HG02763 (cell line): ENCODE measurements at regions not wholly inside any gene's neighbourhood (a gene's known extent, or its start where the extent isn't known, plus 50 kb on each side); places are given as distances from the start of the nearest gene placed in this dataset.

Source experiments
- ATAC-seq: cut with Tn5 transposase; IDR thresholded peaks from one replicate; pipeline ENCODE4 v1.9.1; 2021; ENCODE audit warnings: mild to moderate bottlenecking, moderate library complexity; ENCODE audit not compliant: unreplicated experiment

GRCh38 chr2:120863146-120863545 is 127.5 kb downstream of the GLI2 start:
- no peak for ATAC-seq

- no peak for ATAC-seq
Measured at GRCh38 chr2:120863661-120864320, 128.1 kb downstream of the GLI2 start.

GRCh38 chr2:120864981-120865380 is 129.3 kb downstream of the GLI2 start:
- ATAC-seq = no peak

- ATAC-seq = no peak
Measured at GRCh38 chr2:120865656-120866055, 130.0 kb downstream of the GLI2 start.

GRCh38 chr2:120866071-120866470 is 130.4 kb downstream of the GLI2 start:
- no peak for ATAC-seq

GRCh38 chr2:120866483-120867140 is 130.9 kb downstream of the GLI2 start:
- ATAC-seq = no peak

GRCh38 chr2:120867290-120868241 is 131.9 kb downstream of the GLI2 start:
- no peak for ATAC-seq

GRCh38 chr2:120868366-120868765 is 132.7 kb downstream of the GLI2 start:
- no peak for ATAC-seq

GRCh38 chr2:120869036-120869729 is 133.5 kb downstream of the GLI2 start:
- ATAC-seq = no peak

GRCh38 chr2:120869730-120870466 is 134.2 kb downstream of the GLI2 start:
- ATAC-seq = no peak

GRCh38 chr2:120870467-120870788 is 134.8 kb downstream of the GLI2 start:
- no peak for ATAC-seq

- no peak for ATAC-seq
Measured at GRCh38 chr2:120871016-120871635, 135.5 kb downstream of the GLI2 start.

GRCh38 chr2:120871881-120872620 is 136.4 kb downstream of the GLI2 start:
- no peak for ATAC-seq

- no peak for ATAC-seq
Measured at GRCh38 chr2:120873958-120874887, 138.6 kb downstream of the GLI2 start.

GRCh38 chr2:120874888-120875275 is 139.2 kb downstream of the GLI2 start:
- no peak for ATAC-seq

GRCh38 chr2:120875431-120875830 is 139.8 kb downstream of the GLI2 start:
- ATAC-seq = no peak

GRCh38 chr2:120876526-120877280 is 141.0 kb downstream of the GLI2 start:
- no peak for ATAC-seq

GRCh38 chr2:120877409-120877808 is 141.7 kb downstream of the GLI2 start:
- no peak for ATAC-seq
